Right lobe of liver (tissue), 6 donors: ENCODE measurements at regions not wholly inside any gene's neighbourhood (a gene's known extent, or its start where the extent isn't known, plus 50 kb on each side); places are given as distances from the start of the nearest gene placed in this dataset.

ENCODE experiments used
- ATAC-seq, 4 donors: fragments of 200-7000 bp; cut with Tn5 transposase; one replicate each; pipeline ENCODE4 v1.9.1; 2020; ENCODE audit warnings: mild to moderate bottlenecking in 4 of 4, moderate library complexity in 4 of 4
- DNase-seq, 3 donors: peaks; one replicate each; pipeline ENCODE4 v3.0.0-alpha.2; 2020
- H3K27ac ChIP-seq, 3 donors: fragments of 200-600 bp; one replicate each; pipeline ENCODE4 v1.8.0; 2022
- H3K27me3 ChIP-seq, 2 donors: fragments of 200-600 bp; one replicate each; pipeline ENCODE4 v1.8.0; 2022
- H3K36me3 ChIP-seq, 4 donors: fragments of 200-600 bp; sonication (generic) in 1 of 4; one replicate each; pipeline versions ENCODE4 v1.5.1 to v1.8.0; 2017 to 2022; ENCODE audit warnings: control low read depth in 1 of 4
- H3K4me1 ChIP-seq, 4 donors: fragments of 200-600 bp; sonication (generic) in 1 of 4; one replicate each; pipeline versions ENCODE4 v1.5.1 to v1.8.0; 2017 to 2022; ENCODE audit warnings: control low read depth in 1 of 4
- H3K4me3 ChIP-seq, 3 donors: fragments of 200-600 bp; one replicate each; pipeline ENCODE4 v1.8.0; 2022
- H3K9me3 ChIP-seq, 4 donors: fragments of 200-600 bp; sonication (generic) in 1 of 4; one replicate each; pipeline versions ENCODE4 v1.5.1 to v1.8.0; 2017 to 2022; ENCODE audit warnings: control low read depth in 1 of 4
- CTCF ChIP-seq, 4 donors: fragments of 200-600 bp in 3 of 4; fragments of 450-650 bp in 1 of 4; IDR thresholded peaks; one replicate each; pipeline versions ENCODE4 v1.5.1 to v1.8.0; 2016 to 2022; ENCODE audit warnings: antibody characterized with exemption in 4 of 4, mild to moderate bottlenecking in 2 of 4
- POLR2A ChIP-seq: fragments of 450-650 bp; IDR thresholded peaks from one replicate; pipeline ENCODE4 v1.6.1; 2017; ENCODE audit warnings: antibody characterized with exemption, mild to moderate bottlenecking
- WGBS: methylation state at CpG from one replicate; pipeline ENCODE4 v1.1.6; 2018; ENCODE audit warnings: low coverage, low lambda C conversion rate; ENCODE audit not compliant: insufficient coverage; ENCODE audit errors: missing lambda C conversion rate; 5-methylcytosine and 5-hydroxymethylcytosine counted together
- intact Hi-C, 2 donors: fragments of 100-400 bp; cut with DNase I; formaldehyde crosslinking; loops; one replicate each; pipeline versions ENCODE4 v1.11.2 to v1.14.1; 2022
- donor health status: DM: no; HTN: yes; CAD: no.
- donor health status: DM: no; HTN: no; CAD: no.
- donor health status: DM: no; HTN: no; CAD: no.
- donor health status: DM: no; HTN: yes; CAD: no.
- donor health status: DM: no; HTN: yes; CAD: no.

GRCh38 chr2:239544918-239545465, 144.2 kb upstream of the HDAC4 start:
- intact Hi-C loops = no loop called here
- TF ChIP-seq CTCF (IDR thresholded peaks at IDR 0.05) (no peak), POLR2A (no peak)
- ATAC-seq (peak in 1 of 4 donors; percentile 10), DNase-seq (peak in 1 of 3 donors; percentile 31)
- no peaks in the 10 kb centered on the region for H3K4me1 ChIP-seq
- no peaks in the 10 kb centered on the region for H3K9me3 ChIP-seq
- WGBS = 18% methylated on average over 3 of the region's 12 CpGs
- H3K27me3 ChIP-seq = no peaks in the 10 kb centered on the region
- no peak overlapping the region for H3K27ac ChIP-seq
- H3K36me3 ChIP-seq = no peaks in the 10 kb centered on the region
- H3K4me3 ChIP-seq = no peak overlapping the region

DNA sequence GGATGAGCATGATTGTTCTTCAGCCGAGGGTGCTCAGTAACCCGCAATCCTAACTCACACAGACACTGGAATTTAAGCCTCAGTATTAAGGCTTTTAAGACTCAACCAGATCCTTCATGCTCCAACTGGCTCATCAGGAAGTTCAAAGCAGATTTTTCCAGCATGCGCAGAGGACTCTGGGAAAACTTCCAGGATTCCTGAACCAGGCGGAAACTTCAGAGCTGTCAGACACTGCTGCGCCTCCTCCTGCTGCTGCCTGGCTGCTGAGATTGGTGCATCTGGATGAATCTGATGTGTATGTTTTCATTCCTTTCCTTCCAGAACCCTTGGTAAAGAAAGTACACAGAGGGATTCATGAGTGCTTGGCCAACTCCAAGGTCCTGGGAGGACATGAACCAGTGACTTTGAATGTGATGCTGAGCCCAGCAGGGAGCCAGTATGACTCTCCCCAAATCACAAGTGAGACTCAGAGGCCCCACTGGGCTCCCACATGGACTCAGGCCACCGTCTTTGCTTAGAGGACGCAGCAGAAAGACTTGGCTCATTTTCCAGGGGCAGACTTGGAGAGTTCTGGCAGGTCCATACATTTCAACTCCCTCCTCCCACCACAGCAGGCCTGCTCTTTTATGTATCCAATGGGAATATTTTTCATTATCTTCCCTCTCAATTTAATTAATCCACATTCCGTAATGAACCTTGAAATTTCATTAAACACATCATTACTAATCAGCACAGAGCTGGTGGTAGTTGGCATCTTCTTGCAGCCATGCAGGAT, 143.5 kb upstream of the HDAC4 start:
- intact Hi-C loops = no loop called here
- DNase-seq = peak in 1 of 3 donors; percentile 36

DNA sequence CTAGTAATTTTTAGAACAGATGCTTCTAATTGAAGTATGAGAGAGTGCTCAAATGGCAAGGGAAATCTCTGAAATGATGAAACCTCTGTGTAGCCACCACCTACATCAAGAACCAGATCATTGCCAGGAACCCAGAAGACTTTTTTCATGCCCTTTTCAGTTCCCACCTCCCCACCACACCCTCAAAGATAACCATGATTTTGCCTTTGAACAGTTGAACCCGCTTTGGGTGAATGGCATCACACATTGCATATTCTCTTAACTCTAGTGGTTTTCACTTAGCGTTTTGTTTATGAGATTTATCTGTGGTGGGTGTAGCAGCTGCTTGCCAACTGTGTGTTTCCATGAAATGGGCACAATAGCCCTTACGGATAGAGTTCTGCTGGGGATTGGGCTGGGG, 142.9 kb upstream of the HDAC4 start:
- H3K4me1 ChIP-seq = no peaks in the 10 kb centered on the region
- no peaks in the 10 kb centered on the region for H3K27me3 ChIP-seq
- no peak overlapping the region for H3K4me3 ChIP-seq
- intact Hi-C loops = no loop called here
- no peaks in the 10 kb centered on the region for H3K36me3 ChIP-seq
- WGBS = 62% methylated on average over 3 of the region's 3 CpGs
- ATAC-seq = no peak
- no peaks in the 10 kb centered on the region for H3K9me3 ChIP-seq
- H3K27ac ChIP-seq = no peak overlapping the region
- TF ChIP-seq CTCF (IDR thresholded peaks at IDR 0.05) (no peak), POLR2A (no peak)
- DNase-seq = no peak

More for the DNA sequence above, 143.5 kb upstream of the HDAC4 start:
- ATAC-seq = no peak
- WGBS = 31% methylated on average over 4 of the region's 8 CpGs
- no peaks in the 10 kb centered on the region for H3K9me3 ChIP-seq
- H3K27ac ChIP-seq = no peak overlapping the region
- no peaks in the 10 kb centered on the region for H3K4me1 ChIP-seq
- H3K27me3 ChIP-seq = no peaks in the 10 kb centered on the region
- TF ChIP-seq POLR2A (no peak), CTCF (IDR thresholded peaks at IDR 0.05) (no peak)
- H3K4me3 ChIP-seq = no peak overlapping the region
- H3K36me3 ChIP-seq = no peaks in the 10 kb centered on the region

DNA sequence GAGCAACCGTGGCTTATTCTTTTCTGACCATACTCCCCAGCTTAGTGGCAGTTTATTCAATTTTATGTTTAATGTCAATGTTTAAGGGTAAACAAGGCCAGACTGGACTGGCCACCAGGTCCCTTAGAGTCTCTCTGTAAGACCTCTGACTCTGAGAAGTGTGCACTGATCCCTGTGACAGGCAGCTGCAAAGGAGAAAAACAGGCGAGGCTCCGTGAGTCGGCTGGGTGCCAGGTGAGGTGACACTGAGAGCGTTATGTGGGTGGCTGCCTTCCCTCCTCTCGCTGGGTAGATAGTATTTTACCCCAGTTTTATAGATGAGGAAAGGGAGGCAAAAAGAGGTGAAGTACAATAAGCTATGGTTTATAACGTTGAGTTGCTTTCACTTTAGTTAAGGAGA, 139.4 kb upstream of the HDAC4 start:
- ATAC-seq (no peak), DNase-seq (peak in 1 of 3 donors; percentile 13)
- no peaks in the 10 kb centered on the region for H3K9me3 ChIP-seq
- intact Hi-C loops = no loop called here
- H3K36me3 ChIP-seq = no peaks in the 10 kb centered on the region
- no peak for TF ChIP-seq POLR2A
- no peaks in the 10 kb centered on the region for H3K27me3 ChIP-seq
- 37% methylated on average over 7 of the region's 7 CpGs for WGBS
- H3K27ac ChIP-seq = no peak overlapping the region
- no peak overlapping the region for H3K4me3 ChIP-seq
- no peaks in the 10 kb centered on the region for H3K4me1 ChIP-seq

GRCh38 chr2:239539776-239540100, 138.9 kb upstream of the HDAC4 start:
- Histone ChIP-seq H3K4me3 (no peak overlapping the region), H3K36me3 (no peaks in the 10 kb centered on the region), H3K4me1 (no peaks in the 10 kb centered on the region), H3K9me3 (no peaks in the 10 kb centered on the region), H3K27ac (no peak overlapping the region), H3K27me3 (no peaks in the 10 kb centered on the region)
- peak in 1 of 3 donors; percentile 7 for DNase-seq
- intact Hi-C loops = no loop called here
- 69% methylated on average over 10 of the region's 11 CpGs for WGBS
- TF ChIP-seq CTCF (IDR thresholded peaks at IDR 0.05) (no peak), POLR2A (no peak)
- ATAC-seq = no peak
